AG04449 (cell line): ENCODE measurements at regions not wholly inside any gene's neighbourhood (a gene's known extent, or its start where the extent isn't known, plus 50 kb on each side); places are given as distances from the start of the nearest gene placed in this dataset.
A peak's percentile ranks its signal among the peaks of the same experiment; 100 is the strongest.
"Not testable (repeated sequence)": the region's sequence is repeated elsewhere in the genome, so short reads cannot be mapped to it uniquely, and the experiment has no call there.

Source experiments
- CTCF ChIA-PET: fragments of 350-600 bp; formaldehyde crosslinking; extraction: SDS; loops from one replicate; lab custom pipeline; 2021; ENCODE audit warnings: antibody characterized with exemption; lab: Yijun Ruan, JAX
- POLR2A ChIA-PET: fragments of 400-600, 350-600 bp; formaldehyde crosslinking; extraction: SDS; loops from one replicate; lab custom pipeline; 2020; ENCODE audit warnings: antibody characterized with exemption, inconsistent platforms; lab: Yijun Ruan, JAX
- DNase-seq: peaks from one replicate; pipeline ENCODE4 v3.0.0-alpha.2; 2010; ENCODE audit warnings: low read depth, low spot score
- H3K4me3 ChIP-seq: 2 replicates; pipeline ENCODE4 v1.5.1; 2011; ENCODE audit warnings: low read depth, mild to moderate bottlenecking, control low read depth, low read length
- TF ChIP-seq, protein P1 (sequence below): IDR thresholded peaks from one replicate; pipeline ENCODE4 v1.5.1; 2011; ENCODE audit warnings: mild to moderate bottlenecking, moderate library complexity, low read length, control low read depth, inconsistent platforms; ENCODE audit not compliant: insufficient read depth; ENCODE audit errors: missing control alignments

DNA sequence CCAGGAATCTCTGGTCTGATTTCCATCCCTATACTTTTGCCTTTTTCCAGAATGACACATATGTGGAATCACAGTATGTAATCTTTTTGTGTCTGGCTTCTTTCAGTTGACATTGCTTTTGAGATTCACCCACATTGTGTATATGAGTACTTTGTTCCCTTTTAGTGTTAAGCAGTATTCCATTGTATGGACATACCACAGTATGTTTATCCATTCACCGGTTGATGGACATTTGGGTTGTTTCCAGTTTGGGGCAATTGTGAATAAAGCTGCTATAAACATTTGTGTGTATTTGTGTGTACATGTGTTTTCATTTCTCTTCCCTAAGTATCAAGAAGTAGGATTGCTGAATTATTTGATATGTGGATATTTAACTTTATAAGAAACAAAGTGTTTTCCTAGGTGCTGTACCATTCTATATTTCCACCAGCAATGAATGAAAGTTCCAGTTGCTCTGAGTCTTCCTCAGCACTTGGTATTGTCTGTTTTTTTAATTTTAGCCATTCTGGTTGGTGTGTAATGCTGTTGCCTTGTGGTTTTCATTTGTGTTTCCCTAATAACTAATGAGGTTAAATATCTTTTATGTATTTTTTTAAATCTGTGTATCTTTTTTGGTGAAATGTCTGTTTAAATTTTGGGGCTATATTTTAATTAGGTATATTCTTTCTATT lies 203.5 kb upstream of the HAAO start:
- H3K4me3 ChIP-seq: no peak overlapping the region
- ChIA-PET POLR2A (no interaction called here), CTCF (no interaction called here)
- no peak for DNase-seq
- TF ChIP-seq, protein P1, sequence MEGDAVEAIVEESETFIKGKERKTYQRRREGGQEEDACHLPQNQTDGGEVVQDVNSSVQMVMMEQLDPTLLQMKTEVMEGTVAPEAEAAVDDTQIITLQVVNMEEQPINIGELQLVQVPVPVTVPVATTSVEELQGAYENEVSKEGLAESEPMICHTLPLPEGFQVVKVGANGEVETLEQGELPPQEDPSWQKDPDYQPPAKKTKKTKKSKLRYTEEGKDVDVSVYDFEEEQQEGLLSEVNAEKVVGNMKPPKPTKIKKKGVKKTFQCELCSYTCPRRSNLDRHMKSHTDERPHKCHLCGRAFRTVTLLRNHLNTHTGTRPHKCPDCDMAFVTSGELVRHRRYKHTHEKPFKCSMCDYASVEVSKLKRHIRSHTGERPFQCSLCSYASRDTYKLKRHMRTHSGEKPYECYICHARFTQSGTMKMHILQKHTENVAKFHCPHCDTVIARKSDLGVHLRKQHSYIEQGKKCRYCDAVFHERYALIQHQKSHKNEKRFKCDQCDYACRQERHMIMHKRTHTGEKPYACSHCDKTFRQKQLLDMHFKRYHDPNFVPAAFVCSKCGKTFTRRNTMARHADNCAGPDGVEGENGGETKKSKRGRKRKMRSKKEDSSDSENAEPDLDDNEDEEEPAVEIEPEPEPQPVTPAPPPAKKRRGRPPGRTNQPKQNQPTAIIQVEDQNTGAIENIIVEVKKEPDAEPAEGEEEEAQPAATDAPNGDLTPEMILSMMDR: no peak

DNA sequence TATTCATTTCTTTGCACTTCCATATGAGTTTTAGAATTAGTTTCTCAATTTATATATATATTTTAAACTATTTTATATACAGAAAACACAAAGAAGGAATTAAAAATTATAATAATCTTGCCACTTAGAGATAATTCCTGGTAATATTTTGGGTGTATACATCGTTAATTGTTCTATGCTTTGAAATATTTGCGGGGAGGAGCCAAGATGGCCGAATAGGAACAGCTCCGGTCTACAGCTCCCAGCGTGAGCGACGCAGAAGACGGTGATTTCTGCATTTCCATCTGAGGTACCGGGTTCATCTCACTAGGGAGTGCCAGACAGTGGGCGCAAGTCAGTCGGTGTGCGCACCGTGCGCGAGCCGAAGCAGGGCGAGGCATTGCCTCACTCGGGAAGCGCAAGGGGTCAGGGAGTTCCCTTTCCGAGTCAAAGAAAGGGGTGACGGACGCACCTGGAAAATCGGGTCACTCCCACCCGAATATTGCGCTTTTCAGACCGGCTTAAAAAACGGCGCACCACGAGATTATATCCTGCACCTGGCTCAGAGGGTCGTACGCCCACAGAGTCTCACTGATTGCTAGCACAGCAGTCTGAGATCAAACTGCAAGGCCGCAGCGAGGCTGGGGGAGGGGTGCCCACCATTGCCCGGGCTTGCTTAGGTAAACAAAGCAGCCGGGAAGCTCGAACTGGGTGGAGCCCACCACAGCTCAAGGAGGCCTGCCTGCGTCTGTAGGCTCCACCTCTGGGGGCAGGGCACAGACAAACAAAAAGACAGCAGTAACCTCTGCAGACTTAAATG lies 197.1 kb upstream of the HAAO start:
- DNase-seq, CTCF ChIA-PET, POLR2A ChIA-PET, H3K4me3 ChIP-seq: not testable (repeated sequence)

DNA sequence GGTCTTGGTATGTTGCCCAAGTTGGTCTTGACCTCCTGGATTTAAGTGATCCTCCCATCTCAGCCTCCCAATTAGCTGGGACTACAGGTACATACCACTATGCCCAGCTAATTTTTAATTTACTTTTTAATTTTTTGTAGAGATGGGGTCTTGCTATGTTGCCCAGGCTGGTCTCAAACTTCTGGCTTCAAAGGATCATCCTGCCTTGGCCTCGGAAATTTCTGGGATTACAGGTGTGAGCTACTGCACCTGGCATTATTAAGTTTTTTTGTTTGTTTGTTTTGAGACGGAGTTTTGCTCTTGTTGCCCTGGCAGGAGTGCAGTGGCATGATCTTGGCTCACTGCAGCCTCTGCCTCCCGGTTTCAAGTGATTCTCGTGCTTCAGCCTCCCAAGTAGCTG lies 195.7 kb upstream of the HAAO start:
- ChIA-PET POLR2A (interaction anchor here (2.7 kb wide), 1 partner anchor 234 kb away, joined by 9 read pairs; no protein-coding TSS in a partner anchor), CTCF (interaction anchor here (1.2 to 7.4 kb wide), 8 partner anchors 13 to 240 kb away, joined by 3 to 55 read pairs (median 6); partner anchors contain the start of gene ZFP36L2)
- not testable (repeated sequence) for DNase-seq, H3K4me3 ChIP-seq

DNA sequence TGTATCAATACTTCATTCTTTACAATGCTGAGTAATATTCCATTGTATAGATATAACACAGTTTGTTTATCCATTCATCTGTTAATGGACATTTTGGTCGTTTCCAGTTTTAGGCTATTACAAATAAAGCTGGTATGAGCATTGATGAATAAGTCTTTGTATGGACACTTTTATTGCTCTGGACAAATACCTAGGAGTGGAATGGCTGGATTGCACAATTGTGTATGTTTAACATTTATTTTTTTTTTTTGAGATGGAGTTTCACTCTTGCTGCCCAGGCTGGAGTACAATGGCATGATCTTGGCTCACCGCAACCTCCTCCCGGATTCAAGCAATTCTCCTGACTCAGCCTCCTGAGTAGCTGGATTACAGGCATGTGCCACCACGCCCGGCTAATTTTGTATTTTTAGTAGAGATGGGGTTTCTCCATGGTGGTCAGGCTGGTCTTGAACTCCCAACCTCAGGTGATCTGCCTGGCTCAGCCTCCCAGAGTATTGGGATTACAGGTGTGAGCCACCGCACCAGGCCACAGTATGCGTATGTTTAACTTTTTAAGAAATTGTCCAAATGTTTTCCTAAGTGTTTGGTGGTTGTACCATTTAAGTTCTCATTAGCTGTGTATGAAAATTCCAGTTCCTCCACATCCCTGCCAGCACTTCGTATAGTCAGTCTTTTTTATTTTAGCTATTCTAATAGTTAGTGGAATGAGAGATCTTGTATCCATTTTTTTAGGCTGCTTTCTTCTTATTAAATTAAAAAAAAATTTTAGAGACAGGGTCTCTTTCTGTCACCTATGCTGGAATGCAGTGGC lies 194.9 kb upstream of the HAAO start:
- no peak overlapping the region for H3K4me3 ChIP-seq
- ChIA-PET CTCF (interaction anchor here (1.2 to 7.4 kb wide), 9 partner anchors 12 to 241 kb away, joined by 3 to 55 read pairs (median 6); partner anchors contain the start of gene ZFP36L2), POLR2A (interaction anchor here (2.7 kb wide), 1 partner anchor 234 kb away, joined by 9 read pairs; no protein-coding TSS in a partner anchor)
- TF ChIP-seq, protein P1: no peak
- DNase-seq: peak; percentile 62

DNA sequence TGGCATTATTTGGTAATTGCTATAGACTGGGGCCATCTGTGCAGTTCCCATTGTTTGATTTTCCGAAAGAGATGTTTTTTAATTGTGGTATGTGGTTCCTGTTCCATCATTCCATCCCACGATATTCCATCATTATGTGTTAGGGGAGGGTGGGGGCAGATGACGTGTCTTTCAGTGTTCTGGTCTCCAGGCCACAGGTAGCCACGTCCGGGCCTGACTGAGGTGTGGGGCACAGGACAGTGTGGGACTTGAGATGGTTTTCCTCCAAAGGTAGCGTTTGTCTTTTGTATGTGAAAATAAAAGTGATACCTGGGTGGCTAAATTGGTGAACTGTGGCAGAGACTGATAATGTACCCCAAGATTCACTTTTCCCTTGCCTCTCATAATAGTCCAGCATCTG lies 192.2 kb upstream of the HAAO start:
- ChIA-PET CTCF (interaction anchor here (6.9 to 7.4 kb wide), 2 partner anchors 9 to 244 kb away, joined by 36 to 55 read pairs; partner anchors contain the start of gene ZFP36L2), POLR2A (no interaction called here)
- no peak for DNase-seq
- TF ChIP-seq, protein P1: no peak
- no peak overlapping the region for H3K4me3 ChIP-seq

DNA sequence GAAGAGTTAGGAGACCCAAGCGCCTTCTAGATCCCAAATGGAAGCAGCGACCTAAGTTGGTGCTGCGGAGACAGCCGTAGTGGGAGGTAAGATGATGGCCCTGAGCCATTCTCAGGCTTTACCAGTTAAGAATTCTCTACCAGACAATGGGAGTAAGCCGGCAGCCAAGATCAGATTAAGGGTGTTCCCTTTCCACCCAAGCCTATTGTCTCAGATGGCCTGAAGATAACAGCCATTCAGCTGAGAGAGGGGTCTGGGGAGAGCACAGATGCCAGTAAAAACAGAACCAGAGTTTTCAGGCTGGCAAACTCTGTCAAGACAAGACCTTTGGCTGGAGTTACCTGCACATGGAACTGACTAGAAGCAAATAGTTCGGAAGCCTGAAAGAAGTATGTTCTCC lies 191.7 kb upstream of the HAAO start:
- TF ChIP-seq, protein P1: no peak
- H3K4me3 ChIP-seq: no peak overlapping the region
- ChIA-PET CTCF (interaction anchor here (6.9 to 7.4 kb wide), 2 partner anchors 9 to 244 kb away, joined by 36 to 55 read pairs; partner anchors contain the start of gene ZFP36L2), POLR2A (no interaction called here)
- no peak for DNase-seq
